ENCODE measurements at regions not wholly inside any gene's neighbourhood (a gene's known extent, or its start where the extent isn't known, plus 50 kb on each side); places are given as distances from the start of the nearest gene placed in this dataset.

- TF ChIP-seq, protein P1, sequence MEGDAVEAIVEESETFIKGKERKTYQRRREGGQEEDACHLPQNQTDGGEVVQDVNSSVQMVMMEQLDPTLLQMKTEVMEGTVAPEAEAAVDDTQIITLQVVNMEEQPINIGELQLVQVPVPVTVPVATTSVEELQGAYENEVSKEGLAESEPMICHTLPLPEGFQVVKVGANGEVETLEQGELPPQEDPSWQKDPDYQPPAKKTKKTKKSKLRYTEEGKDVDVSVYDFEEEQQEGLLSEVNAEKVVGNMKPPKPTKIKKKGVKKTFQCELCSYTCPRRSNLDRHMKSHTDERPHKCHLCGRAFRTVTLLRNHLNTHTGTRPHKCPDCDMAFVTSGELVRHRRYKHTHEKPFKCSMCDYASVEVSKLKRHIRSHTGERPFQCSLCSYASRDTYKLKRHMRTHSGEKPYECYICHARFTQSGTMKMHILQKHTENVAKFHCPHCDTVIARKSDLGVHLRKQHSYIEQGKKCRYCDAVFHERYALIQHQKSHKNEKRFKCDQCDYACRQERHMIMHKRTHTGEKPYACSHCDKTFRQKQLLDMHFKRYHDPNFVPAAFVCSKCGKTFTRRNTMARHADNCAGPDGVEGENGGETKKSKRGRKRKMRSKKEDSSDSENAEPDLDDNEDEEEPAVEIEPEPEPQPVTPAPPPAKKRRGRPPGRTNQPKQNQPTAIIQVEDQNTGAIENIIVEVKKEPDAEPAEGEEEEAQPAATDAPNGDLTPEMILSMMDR (IDR thresholded peaks at IDR 0.05): peak; percentile 42 to 70 (median 60)
- TF ChIP-seq POLR2A (IDR thresholded peaks at IDR 0.05): no peak
These were observed 78.9 kb downstream of the OLIG3 start for GRCh38 chr6:137415127-137415833.

Measured in Peyer's patch (tissue), 4 donors.